22Rv1 (cell line): ENCODE measurements at regions not wholly inside any gene's neighbourhood (a gene's known extent, or its start where the extent isn't known, plus 50 kb on each side); places are given as distances from the start of the nearest gene placed in this dataset.

Source experiments
- H3K27ac ChIP-seq: fragments of 450-650 bp; 2 replicates; pipeline ENCODE4 v1.5.1; 2017
- CTCF ChIP-seq: fragments of 450-650 bp; IDR thresholded peaks from 2 replicates; pipeline ENCODE4 v1.5.1; 2017; ENCODE audit warnings: mild to moderate bottlenecking
- ZFX ChIP-seq: fragments of 450-650 bp; IDR thresholded peaks from 2 replicates; pipeline ENCODE4 v1.6.1; 2017; ENCODE audit warnings: antibody characterized with exemption, borderline replicate concordance

- no peak for TF ChIP-seq CTCF
- no peak overlapping the region for H3K27ac ChIP-seq
Observed at GRCh38 chr3:64327100-64327804, 102.0 kb upstream of the PRICKLE2 start.

- no peak overlapping the region for H3K27ac ChIP-seq
- TF ChIP-seq ZFX = no peak
- TF ChIP-seq CTCF = no peak
Observed at GRCh38 chr3:64321747-64322146, 96.5 kb upstream of the PRICKLE2 start.

GRCh38 chr3:64319391-64319790 is 94.1 kb upstream of the PRICKLE2 start:
- H3K27ac ChIP-seq = no peak overlapping the region
- TF ChIP-seq ZFX (no peak), CTCF (no peak)

- H3K27ac ChIP-seq = no peak overlapping the region
- no peak for TF ChIP-seq ZFX
- no peak for TF ChIP-seq CTCF
Observed at GRCh38 chr3:64318668-64319271, 93.5 kb upstream of the PRICKLE2 start.

GRCh38 chr3:64318001-64318400 is 92.7 kb upstream of the PRICKLE2 start:
- H3K27ac ChIP-seq = no peak overlapping the region
- TF ChIP-seq CTCF = no peak
- no peak for TF ChIP-seq ZFX

GRCh38 chr3:64316971-64317370 is 91.7 kb upstream of the PRICKLE2 start:
- H3K27ac ChIP-seq = no peak overlapping the region
- TF ChIP-seq CTCF (no peak), ZFX (no peak)

- no peak overlapping the region for H3K27ac ChIP-seq
- TF ChIP-seq ZFX = no peak
- no peak for TF ChIP-seq CTCF
Observed at GRCh38 chr3:64311424-64312061, 86.3 kb upstream of the PRICKLE2 start.
